K562 (cell line): ENCODE measurements at regions not wholly inside any gene's neighbourhood (a gene's known extent, or its start where the extent isn't known, plus 50 kb on each side); places are given as distances from the start of the nearest gene placed in this dataset.

ENCODE experiments used
- ATAC-seq: fragments of 200-7000 bp; cut with Tn5 transposase; 3 replicates; pipeline ENCODE4 v1.9.1; 2020; ENCODE audit warnings: moderate library complexity
- BruUV-seq: library from RNA; stranded (reverse); fragments of 400-500 nt; replicated peaks from 2 replicates; lab custom pipeline; 2021; lab: Mats Ljungman, UMichigan
- CTCF ChIA-PET: fragments of 300-600 bp; formaldehyde crosslinking; extraction: SDS; loops from one replicate; lab custom pipeline; 2021; ENCODE audit warnings: low intra/inter-chr PET ratio; lab: Yijun Ruan, JAX
- POLR2A ChIA-PET: fragments of 300-600, 350-650 bp; sonication (Branson Sonifier 250); formaldehyde crosslinking; extraction: SDS; loops from one replicate; lab custom pipeline; 2021; ENCODE audit warnings: antibody characterized with exemption, inconsistent platforms; lab: Yijun Ruan, JAX
- DNase-seq, 4 experiments: peaks; one replicate each; pipeline versions ENCODE4 v3.0.0 to v3.0.0-alpha.2; 2011 to 2018; ENCODE audit warnings: low spot score in 3 of 4, mixed read lengths in 3 of 4; ENCODE audit errors: extremely low read depth in 1 of 4
- FAIRE-seq: peaks from 2 replicates; lab custom pipeline; 2011; peaks lifted over from hg19 to GRCh38; lab: Jason Lieb, UNC
- H2AFZ ChIP-seq: 2 replicates; pipeline ENCODE4 v1.6.0; 2011; ENCODE audit warnings: low read depth, low read length, control low read depth, inconsistent platforms
- H3K27ac ChIP-seq: fragments of 200-600 bp; 3 replicates; pipeline ENCODE4 v1.8.0; 2011; ENCODE audit warnings: low read depth, mild to moderate bottlenecking, control low read depth, inconsistent platforms, low read length, moderate library complexity, mixed read lengths; ENCODE audit errors: extremely low read depth
- H3K27me3 ChIP-seq, 2 experiments: fragments of 300-600 bp in 1 of 2; 2 replicates in 1 of 2; 3 replicates in 1 of 2; pipeline versions ENCODE4 v1.6.0 to v1.8.0; 2011; ENCODE audit warnings: inconsistent platforms in 2 of 2, low read length in 2 of 2, mild to moderate bottlenecking in 1 of 2, mixed read lengths in 1 of 2, moderate library complexity in 1 of 2; ENCODE audit not compliant: control insufficient read depth in 2 of 2, insufficient read depth in 2 of 2
- H3K36me3 ChIP-seq: fragments of 300-600 bp; 3 replicates; pipeline ENCODE4 v1.8.0; 2011; ENCODE audit warnings: mild to moderate bottlenecking, low read length, inconsistent platforms; ENCODE audit not compliant: control insufficient read depth, insufficient read depth
- H3K4me1 ChIP-seq, 2 experiments: fragments of 200-600 bp in 1 of 2; replicated peaks in 1 of 2; 2 replicates in 1 of 2; 3 replicates in 1 of 2; pipeline versions ENCODE4 v1.5.1 to v1.8.0; 2011; ENCODE audit warnings: inconsistent platforms in 2 of 2, low read length in 2 of 2, mild to moderate bottlenecking in 1 of 2, mixed read lengths in 1 of 2, moderate library complexity in 1 of 2; ENCODE audit not compliant: control insufficient read depth in 2 of 2, insufficient read depth in 2 of 2
- H3K4me2 ChIP-seq: 2 replicates; pipeline ENCODE4 v1.6.1; 2011; ENCODE audit warnings: low read length, control low read depth, inconsistent platforms, mixed read lengths; ENCODE audit not compliant: insufficient read depth
- H3K4me3 ChIP-seq: fragments of 200-600 bp; sonication (generic), shearing (Covaris generic); 2 replicates; pipeline ENCODE4 v1.5.1; 2016; ENCODE audit warnings: control low read depth, inconsistent platforms
- H3K79me2 ChIP-seq: fragments of 200-600 bp; 3 replicates; pipeline ENCODE4 v1.8.0; 2011; ENCODE audit warnings: low read length, inconsistent platforms; ENCODE audit not compliant: control insufficient read depth, insufficient read depth
- H3K9ac ChIP-seq, 2 experiments: 2 replicates each; pipeline versions ENCODE4 v1.6.0 to v1.6.1; 2011; ENCODE audit warnings: low read depth in 2 of 2, low read length in 2 of 2, control low read depth in 1 of 2, inconsistent platforms in 1 of 2, mild to moderate bottlenecking in 1 of 2, mixed read lengths in 1 of 2; ENCODE audit not compliant: insufficient read depth in 1 of 2
- H3K9me1 ChIP-seq: one replicate; pipeline ENCODE4 v1.6.0; 2011; ENCODE audit warnings: inconsistent platforms, mild to moderate bottlenecking, low read length, moderate library complexity; ENCODE audit not compliant: control insufficient read depth, insufficient read depth
- H3K9me3 ChIP-seq: replicated peaks from 2 replicates; pipeline ENCODE4 v1.5.1; 2011; ENCODE audit warnings: low read depth, low read length, inconsistent platforms; ENCODE audit not compliant: control insufficient read depth, insufficient read depth
- H4K20me1 ChIP-seq: replicated peaks from 2 replicates; pipeline ENCODE4 v1.6.1; 2011; ENCODE audit warnings: low read length, inconsistent platforms, mixed read lengths; ENCODE audit not compliant: control insufficient read depth, insufficient read depth
- BRF1 ChIP-seq: IDR thresholded peaks from 3 replicates; pipeline ENCODE4 v1.6.1; 2011; ENCODE audit warnings: borderline replicate concordance, mild to moderate bottlenecking; ENCODE audit not compliant: insufficient read length; ENCODE audit errors: extremely low read depth
- PBX2 ChIP-seq, 2 experiments: IDR thresholded peaks in 1 of 2; conservative IDR thresholded peaks in 1 of 2; 2 replicates each; pipeline ENCODE4 v1.6.1; 2016; ENCODE audit warnings: low read depth in 2 of 2, mild to moderate bottlenecking in 1 of 2, missing compliant biosample characterization in 1 of 2, missing genetic modification characterization in 1 of 2, moderate library complexity in 1 of 2
- TCF7L2 ChIP-seq: fragments of 150-350 bp; IDR thresholded peaks from 2 replicates; pipeline ENCODE4 v1.6.1; 2016; ENCODE audit warnings: low read depth, mild to moderate bottlenecking, low read length, moderate library complexity
- ZC3H8 ChIP-seq: fragments of 450-650 bp; IDR thresholded peaks from 2 replicates; pipeline ENCODE4 v1.6.1; 2017
- ZNF184 ChIP-seq: sonication (generic); formaldehyde crosslinking; IDR thresholded peaks from 2 replicates; pipeline ENCODE4 v1.5.0; 2020; ENCODE audit warnings: missing genetic modification reagents
- WGBS: fragments of 100-300 bp; shearing (Covaris generic); methylation state at CpG from one replicate; pipeline ENCODE4 v1.1.6; 2016; ENCODE audit warnings: low coverage, mixed read lengths; ENCODE audit not compliant: insufficient coverage; ENCODE audit errors: missing lambda C conversion rate; 5-methylcytosine and 5-hydroxymethylcytosine counted together
- in situ Hi-C: fragments of 300-500 bp; cut with MboI; formaldehyde crosslinking; loops from 4 replicates; pipeline ENCODE4 v1.15.0; 2018; ENCODE audit warnings: inconsistent platforms, mixed read lengths
- intact Hi-C: fragments of 100-400 bp; cut with micrococcal nuclease; formaldehyde crosslinking; loops from 2 replicates; pipeline ENCODE4 v1.14.2; 2022
- TF ChIP-seq, protein P1 (sequence below), 2 experiments: fragments of 450-650 bp; IDR thresholded peaks; 2 replicates each; pipeline ENCODE4 v1.6.1; 2018; ENCODE audit warnings: mild to moderate bottlenecking in 2 of 2, low read depth in 1 of 2; ENCODE audit not compliant: partially characterized antibody in 2 of 2

DNA sequence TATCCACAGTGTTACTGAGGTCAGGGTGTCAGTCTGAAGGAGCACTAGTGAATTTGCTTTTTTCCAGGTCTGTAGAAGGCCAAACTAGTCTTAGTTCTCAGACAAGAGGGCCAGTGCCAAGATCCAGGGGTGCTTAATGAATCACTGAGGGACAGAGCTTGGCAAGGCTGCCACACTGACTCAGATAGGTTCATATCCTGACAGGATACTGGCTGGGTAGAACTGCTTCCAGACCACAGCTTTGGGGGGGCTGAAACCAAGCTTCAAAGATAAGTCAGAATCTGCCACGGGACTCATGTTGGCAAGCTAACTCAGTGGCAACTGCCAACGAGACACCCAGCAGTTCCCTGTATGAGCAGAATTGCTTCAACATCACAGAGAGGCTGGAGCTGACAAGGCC is 1125.4 kb downstream of the EFNA5 start:
- in situ Hi-C loops, result no loop called here
- Histone ChIP-seq H3K27ac (no peak overlapping the region), H3K27me3 (no peaks in the 10 kb centered on the region), H3K9me3 (0 out of 2 replicates have a peak, but pooled peaks cover 2% of the 10 kb centered on the region), H4K20me1 (no peaks in the 10 kb centered on the region), H3K4me2 (no peak overlapping the region), H3K9ac (no peak overlapping the region), H3K36me3 (no peaks in the 10 kb centered on the region), H3K9me1 (no peaks in the 10 kb centered on the region), H3K4me1 (no peaks in the 10 kb centered on the region), H2AFZ (no peak overlapping the region)
- no peak for DNase-seq
- 0% methylated on average over 2 of the region's 2 CpGs for WGBS
- BruUV-seq, result no TSS peak
- ATAC-seq, result no peak
- CTCF ChIA-PET, result no interaction called here
- FAIRE-seq, result no peak
- TF ChIP-seq BRF1 (no peak), PBX2 (CRISPR knock-in tag; IDR thresholded peaks at IDR 0.05; ENCODE audit: low read depth) (no peak), PBX2 (tag; conservative IDR thresholded peaks at IDR 0.05; ENCODE audit: low read depth) (no peak), ZNF184 (CRISPR knock-in tag) (no peak), ZC3H8 (no peak), TCF7L2 (no peak)
- TF ChIP-seq, protein P1, sequence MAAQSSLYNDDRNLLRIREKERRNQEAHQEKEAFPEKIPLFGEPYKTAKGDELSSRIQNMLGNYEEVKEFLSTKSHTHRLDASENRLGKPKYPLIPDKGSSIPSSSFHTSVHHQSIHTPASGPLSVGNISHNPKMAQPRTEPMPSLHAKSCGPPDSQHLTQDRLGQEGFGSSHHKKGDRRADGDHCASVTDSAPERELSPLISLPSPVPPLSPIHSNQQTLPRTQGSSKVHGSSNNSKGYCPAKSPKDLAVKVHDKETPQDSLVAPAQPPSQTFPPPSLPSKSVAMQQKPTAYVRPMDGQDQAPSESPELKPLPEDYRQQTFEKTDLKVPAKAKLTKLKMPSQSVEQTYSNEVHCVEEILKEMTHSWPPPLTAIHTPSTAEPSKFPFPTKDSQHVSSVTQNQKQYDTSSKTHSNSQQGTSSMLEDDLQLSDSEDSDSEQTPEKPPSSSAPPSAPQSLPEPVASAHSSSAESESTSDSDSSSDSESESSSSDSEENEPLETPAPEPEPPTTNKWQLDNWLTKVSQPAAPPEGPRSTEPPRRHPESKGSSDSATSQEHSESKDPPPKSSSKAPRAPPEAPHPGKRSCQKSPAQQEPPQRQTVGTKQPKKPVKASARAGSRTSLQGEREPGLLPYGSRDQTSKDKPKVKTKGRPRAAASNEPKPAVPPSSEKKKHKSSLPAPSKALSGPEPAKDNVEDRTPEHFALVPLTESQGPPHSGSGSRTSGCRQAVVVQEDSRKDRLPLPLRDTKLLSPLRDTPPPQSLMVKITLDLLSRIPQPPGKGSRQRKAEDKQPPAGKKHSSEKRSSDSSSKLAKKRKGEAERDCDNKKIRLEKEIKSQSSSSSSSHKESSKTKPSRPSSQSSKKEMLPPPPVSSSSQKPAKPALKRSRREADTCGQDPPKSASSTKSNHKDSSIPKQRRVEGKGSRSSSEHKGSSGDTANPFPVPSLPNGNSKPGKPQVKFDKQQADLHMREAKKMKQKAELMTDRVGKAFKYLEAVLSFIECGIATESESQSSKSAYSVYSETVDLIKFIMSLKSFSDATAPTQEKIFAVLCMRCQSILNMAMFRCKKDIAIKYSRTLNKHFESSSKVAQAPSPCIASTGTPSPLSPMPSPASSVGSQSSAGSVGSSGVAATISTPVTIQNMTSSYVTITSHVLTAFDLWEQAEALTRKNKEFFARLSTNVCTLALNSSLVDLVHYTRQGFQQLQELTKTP (IDR thresholded peaks at IDR 0.05; ENCODE audit: low read depth in 1 of 2, partially characterized antibody in 2 of 2), result no peak
- TF ChIP-seq, all 486 proteins: peak for 0
- intact Hi-C loops, result no loop called here
- H3K4me3 ChIP-seq, result no peak overlapping the region
- POLR2A ChIA-PET, result interaction anchor here (0.6 to 0.7 kb wide), 2 partner anchors 653 to 1924 kb away, joined by 3 read pairs; no protein-coding TSS in a partner anchor
- H3K79me2 ChIP-seq, result no peaks in the 10 kb centered on the region
